Smooth muscle cell (in vitro differentiated cells): ENCODE measurements at regions not wholly inside any gene's neighbourhood (a gene's known extent, or its start where the extent isn't known, plus 50 kb on each side); places are given as distances from the start of the nearest gene placed in this dataset.

ENCODE experiments used
- DNase-seq: peaks from one replicate; lab custom pipeline; 2025; ENCODE audit not compliant: unreplicated experiment; lab: John Stamatoyannopoulos, UW
- H2AFZ ChIP-seq: fragments of 200-600 bp; sonication (generic); 2 replicates; pipeline ENCODE4 v1.6.0; 2016; ENCODE audit warnings: antibody characterized with exemption, low read depth, mild to moderate bottlenecking
- H3F3A ChIP-seq: fragments of 200-600 bp; sonication (generic); 2 replicates; pipeline ENCODE4 v1.6.0; 2017; ENCODE audit warnings: antibody characterized with exemption, low read depth
- H3K27ac ChIP-seq: fragments of 200-600 bp; sonication (generic); 2 replicates; pipeline ENCODE4 v1.5.1; 2016; ENCODE audit warnings: low read depth, mild to moderate bottlenecking
- H3K27me3 ChIP-seq: fragments of 200-600 bp; sonication (generic); 2 replicates; pipeline ENCODE4 v1.6.1; 2016; ENCODE audit warnings: low read depth, mild to moderate bottlenecking
- H3K36me3 ChIP-seq: fragments of 200-600 bp; sonication (generic); 2 replicates; pipeline ENCODE4 v1.5.1; 2016; ENCODE audit warnings: low read depth
- H3K4me1 ChIP-seq: fragments of 200-600 bp; sonication (generic); 2 replicates; pipeline ENCODE4 v1.5.1; 2016; ENCODE audit warnings: low read depth
- H3K4me2 ChIP-seq: fragments of 200-600 bp; sonication (generic); 2 replicates; pipeline ENCODE4 v1.6.0; 2016; ENCODE audit warnings: mild to moderate bottlenecking
- H3K4me3 ChIP-seq: fragments of 200-600 bp; sonication (generic); 2 replicates; pipeline ENCODE4 v1.5.1; 2016; ENCODE audit warnings: mild to moderate bottlenecking
- H3K79me2 ChIP-seq: fragments of 200-600 bp; sonication (generic); 2 replicates; pipeline ENCODE4 v1.6.0; 2016; ENCODE audit warnings: low read depth, mild to moderate bottlenecking
- H3K9ac ChIP-seq: fragments of 200-600 bp; sonication (generic); 2 replicates; pipeline ENCODE4 v1.6.0; 2016; ENCODE audit warnings: low read depth
- H3K9me3 ChIP-seq: fragments of 200-600 bp; sonication (generic); replicated peaks from 2 replicates; pipeline ENCODE4 v1.5.1; 2016; ENCODE audit warnings: low read depth
- H4K20me1 ChIP-seq: fragments of 200-600 bp; sonication (generic); 2 replicates; pipeline ENCODE4 v1.6.0; 2016; ENCODE audit warnings: low read depth
- WGBS: methylation state at CpG from one replicate; pipeline ENCODE4 v1.1.7; 2016; ENCODE audit warnings: low lambda C conversion rate; 5-methylcytosine and 5-hydroxymethylcytosine counted together
- TF ChIP-seq, protein P1 (sequence below): fragments of 200-600 bp; sonication (generic); IDR thresholded peaks from 2 replicates; pipeline ENCODE4 v1.5.1; 2017; ENCODE audit warnings: borderline replicate concordance, mild to moderate bottlenecking, antibody characterized with exemption; ENCODE audit not compliant: insufficient read depth, poor library complexity, severe bottlenecking

GRCh38 chr3:141436180-141436579 is 50.6 kb upstream of the RASA2 start:
- H3K4me2 ChIP-seq, result no peak overlapping the region
- 80% methylated on average over 3 of the region's 3 CpGs for WGBS
- H3K27ac ChIP-seq, result no peak overlapping the region
- H3K4me3 ChIP-seq, result no peak overlapping the region
- no peak overlapping the region for H3K9ac ChIP-seq
- DNase-seq, result no peak
- H3K4me1 ChIP-seq, result peaks cover 7% of the 10 kb centered on the region
- H3K36me3 ChIP-seq, result no peaks in the 10 kb centered on the region
- TF ChIP-seq, protein P1, sequence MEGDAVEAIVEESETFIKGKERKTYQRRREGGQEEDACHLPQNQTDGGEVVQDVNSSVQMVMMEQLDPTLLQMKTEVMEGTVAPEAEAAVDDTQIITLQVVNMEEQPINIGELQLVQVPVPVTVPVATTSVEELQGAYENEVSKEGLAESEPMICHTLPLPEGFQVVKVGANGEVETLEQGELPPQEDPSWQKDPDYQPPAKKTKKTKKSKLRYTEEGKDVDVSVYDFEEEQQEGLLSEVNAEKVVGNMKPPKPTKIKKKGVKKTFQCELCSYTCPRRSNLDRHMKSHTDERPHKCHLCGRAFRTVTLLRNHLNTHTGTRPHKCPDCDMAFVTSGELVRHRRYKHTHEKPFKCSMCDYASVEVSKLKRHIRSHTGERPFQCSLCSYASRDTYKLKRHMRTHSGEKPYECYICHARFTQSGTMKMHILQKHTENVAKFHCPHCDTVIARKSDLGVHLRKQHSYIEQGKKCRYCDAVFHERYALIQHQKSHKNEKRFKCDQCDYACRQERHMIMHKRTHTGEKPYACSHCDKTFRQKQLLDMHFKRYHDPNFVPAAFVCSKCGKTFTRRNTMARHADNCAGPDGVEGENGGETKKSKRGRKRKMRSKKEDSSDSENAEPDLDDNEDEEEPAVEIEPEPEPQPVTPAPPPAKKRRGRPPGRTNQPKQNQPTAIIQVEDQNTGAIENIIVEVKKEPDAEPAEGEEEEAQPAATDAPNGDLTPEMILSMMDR, result no peak
- H3K9me3 ChIP-seq, result no peaks in the 10 kb centered on the region
- no peak overlapping the region for H2AFZ ChIP-seq
- peaks cover 22% of the 10 kb centered on the region for H3K79me2 ChIP-seq
- H3K27me3 ChIP-seq, result no peaks in the 10 kb centered on the region
- peaks cover 14% of the 10 kb centered on the region for H3F3A ChIP-seq
- no peaks in the 10 kb centered on the region for H4K20me1 ChIP-seq
